ENCODE measurements at regions not wholly inside any gene's neighbourhood (a gene's known extent, or its start where the extent isn't known, plus 50 kb on each side); places are given as distances from the start of the nearest gene placed in this dataset.

DNA sequence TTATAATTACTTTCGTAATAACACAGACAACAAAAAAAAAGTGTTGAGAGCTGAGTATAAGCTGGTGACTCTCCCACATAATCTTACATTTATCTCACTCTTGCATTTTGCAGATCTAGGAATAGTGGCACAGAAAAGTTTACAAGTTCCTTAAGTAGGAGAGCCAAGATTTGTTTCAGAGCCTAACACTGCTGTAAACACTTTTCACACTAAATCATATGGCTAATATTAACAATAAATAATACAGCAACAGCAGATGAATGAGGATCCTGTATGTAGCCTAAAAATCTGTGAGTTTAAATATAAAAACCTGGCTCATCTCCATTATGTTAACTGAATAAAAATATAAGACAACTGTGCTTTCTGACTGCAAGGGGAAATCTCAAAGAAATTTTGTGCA is 846.5 kb upstream of the ADAMTS5 start:
- TF ChIP-seq CTCF (IDR thresholded peaks at IDR 0.05) (no peak), POLR2A (IDR thresholded peaks at IDR 0.05) (no peak)

Data from vagina (tissue), 2 donors.